HL-60 (cell line): ENCODE measurements at regions not wholly inside any gene's neighbourhood (a gene's known extent, or its start where the extent isn't known, plus 50 kb on each side); places are given as distances from the start of the nearest gene placed in this dataset.

Experiments used
- CTCF ChIP-seq: IDR thresholded peaks from one replicate; pipeline ENCODE4 v1.5.1; 2011; ENCODE audit warnings: low read length, control low read depth, inconsistent platforms; ENCODE audit not compliant: insufficient read depth
- GABPA ChIP-seq: IDR thresholded peaks from 2 replicates; pipeline ENCODE4 v1.6.1; 2012; ENCODE audit warnings: low read depth
- POLR2AphosphoS5 ChIP-seq: IDR thresholded peaks from 2 replicates; pipeline ENCODE4 v1.6.1; 2012; ENCODE audit warnings: low read depth
- REST ChIP-seq: IDR thresholded peaks from 2 replicates; pipeline ENCODE4 v1.6.1; 2012; ENCODE audit warnings: low read depth; ENCODE audit not compliant: insufficient replicate concordance
- SPI1 ChIP-seq: IDR thresholded peaks from 2 replicates; pipeline ENCODE4 v1.6.1; 2012; ENCODE audit warnings: low read depth, mild to moderate bottlenecking, borderline replicate concordance

GRCh38 chr2:143822736-143823135 is 693.5 kb downstream of the ARHGAP15 start:
- TF ChIP-seq CTCF (no peak), SPI1 (no peak), POLR2AphosphoS5 (no peak), GABPA (no peak), REST (no peak)
